M059J (cell line): ENCODE measurements at regions not wholly inside any gene's neighbourhood (a gene's known extent, or its start where the extent isn't known, plus 50 kb on each side); places are given as distances from the start of the nearest gene placed in this dataset.
"Not testable (repeated sequence)": the region's sequence is repeated elsewhere in the genome, so short reads cannot be mapped to it uniquely, and the experiment has no call there.

ENCODE experiments used
- DNase-seq: peaks from one replicate; pipeline ENCODE4 v3.0.0-alpha.2; 2012; ENCODE audit warnings: low read depth

DNA sequence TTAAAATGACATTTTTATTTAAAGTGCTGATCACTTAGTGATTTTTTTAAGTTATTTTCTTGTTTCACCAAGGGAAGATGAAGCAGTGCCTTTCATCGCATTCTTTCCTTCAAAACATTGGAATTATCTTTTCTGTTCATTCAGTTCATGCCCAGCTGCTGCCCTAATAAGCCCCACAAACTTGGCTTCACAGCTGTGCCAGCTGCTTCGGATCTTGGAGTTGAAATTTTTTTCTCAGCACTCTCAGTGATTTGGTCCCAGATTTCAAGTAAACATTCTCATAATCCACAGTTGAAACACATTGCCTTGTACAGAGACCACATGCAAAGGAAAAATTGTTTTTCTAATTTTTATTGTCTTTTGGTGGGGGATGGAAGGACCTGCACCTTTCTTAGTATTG lies 353.3 kb upstream of the LRP1B start:
- DNase-seq, result no peak

DNA sequence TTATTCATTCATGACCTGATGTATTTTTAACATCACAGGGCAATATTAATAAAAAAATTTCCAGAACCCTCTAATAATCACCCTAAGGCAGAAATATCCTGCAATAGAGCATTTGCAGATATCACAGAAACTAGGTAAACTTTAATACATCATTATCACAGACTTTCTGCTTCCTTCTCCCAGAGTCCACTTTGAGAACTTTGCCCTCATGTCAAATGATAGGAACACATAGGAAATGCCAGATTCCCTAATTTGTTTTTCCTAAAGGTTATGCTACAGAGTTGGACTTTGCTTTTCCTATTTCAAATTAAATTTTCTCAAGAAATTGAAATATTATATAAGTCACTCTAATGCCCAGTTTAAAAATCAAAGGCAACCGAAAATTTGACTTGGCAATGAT lies 352.8 kb upstream of the LRP1B start:
- DNase-seq, result no peak

- DNase-seq, result no peak
Measured at GRCh38 chr2:142478206-142478605, 347.4 kb upstream of the LRP1B start.

- DNase-seq, result no peak
Measured at GRCh38 chr2:142472382-142472781, 341.6 kb upstream of the LRP1B start.

DNA sequence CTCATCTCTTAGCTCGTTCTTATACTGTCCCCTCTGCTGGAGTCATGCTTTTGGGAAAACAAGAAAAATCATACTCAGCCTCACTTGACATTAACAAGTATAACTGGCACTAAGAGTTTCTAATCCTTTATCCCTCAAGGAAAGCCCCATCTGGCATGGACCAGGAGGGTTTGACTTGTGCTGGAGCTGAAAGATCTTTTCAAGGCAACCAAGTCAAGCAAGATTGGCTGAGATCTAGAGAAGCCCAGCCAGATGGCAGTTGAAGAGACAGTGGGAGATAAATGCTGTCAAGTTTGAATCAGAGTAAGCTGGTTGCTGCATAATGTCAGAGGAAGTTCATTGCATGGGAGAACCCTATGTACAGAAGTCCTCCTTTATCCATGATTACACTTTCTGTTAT lies 336.5 kb upstream of the LRP1B start:
- DNase-seq, result no peak

GRCh38 chr2:142463047-142463446 lies 332.2 kb upstream of the LRP1B start:
- DNase-seq, result no peak

- no peak for DNase-seq
Measured at GRCh38 chr2:142462306-142462705, 331.5 kb upstream of the LRP1B start.

- no peak for DNase-seq
Measured at GRCh38 chr2:142445551-142446072, 314.8 kb upstream of the LRP1B start.

GRCh38 chr2:142445023-142445422 lies 314.2 kb upstream of the LRP1B start:
- no peak for DNase-seq

GRCh38 chr2:142435847-142436246 lies 305.0 kb upstream of the LRP1B start:
- no peak for DNase-seq

DNA sequence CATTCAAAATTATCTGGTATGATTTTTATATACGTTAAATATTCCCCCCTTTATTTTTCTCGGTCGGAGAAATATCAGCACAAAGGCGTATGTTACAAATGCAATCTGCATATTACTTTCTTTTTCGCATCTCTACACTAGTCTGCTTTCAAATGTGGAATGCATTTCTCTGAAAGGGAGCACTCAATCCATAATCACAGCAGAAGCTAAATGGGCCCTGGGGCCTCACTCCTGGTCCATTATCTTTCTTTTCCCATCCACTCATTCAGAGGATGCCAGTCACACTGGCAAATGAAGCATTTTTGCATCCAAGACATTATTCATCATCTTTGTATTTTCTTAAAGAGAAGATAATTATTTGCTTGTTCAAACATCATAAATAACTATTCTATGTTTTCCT lies 295.2 kb upstream of the LRP1B start:
- DNase-seq, result no peak

DNA sequence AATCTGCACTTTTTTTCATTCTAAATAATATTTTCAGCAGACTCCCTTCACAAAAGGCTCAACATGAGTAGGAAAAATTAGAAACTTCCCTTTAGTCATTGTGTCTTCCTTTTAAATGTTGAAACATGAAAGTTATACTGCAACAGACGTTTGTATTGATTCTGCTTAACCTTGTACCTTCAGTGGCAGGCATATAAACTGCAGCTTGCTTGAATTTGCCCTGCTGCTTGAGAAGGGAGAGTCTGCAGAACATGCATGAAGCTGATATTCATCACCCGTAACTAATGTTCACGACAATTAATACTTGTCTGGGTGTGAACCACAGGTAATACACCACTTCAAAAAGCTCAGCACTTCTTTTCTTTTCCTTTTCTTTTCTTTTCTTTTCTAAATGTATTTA lies 294.7 kb upstream of the LRP1B start:
- no peak for DNase-seq

DNA sequence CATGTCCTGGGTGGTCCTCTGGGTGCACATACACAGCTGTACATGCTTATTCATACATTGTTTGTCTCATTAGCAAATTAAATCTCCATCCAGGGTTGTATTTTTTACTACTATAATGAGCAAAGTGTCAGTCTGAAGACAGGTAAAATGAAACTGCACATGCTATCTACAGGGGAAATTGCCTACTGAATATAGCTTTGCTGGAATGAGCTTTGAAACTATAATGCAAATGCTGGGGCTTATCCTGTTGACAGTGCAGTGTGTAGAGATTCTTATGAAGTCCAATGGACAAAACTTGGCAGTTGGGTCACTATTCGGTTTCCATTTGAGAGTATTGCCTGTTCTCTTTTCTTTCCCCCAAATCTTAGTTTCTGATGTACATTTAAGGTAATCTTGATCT lies 292.8 kb upstream of the LRP1B start:
- DNase-seq, result no peak

DNA sequence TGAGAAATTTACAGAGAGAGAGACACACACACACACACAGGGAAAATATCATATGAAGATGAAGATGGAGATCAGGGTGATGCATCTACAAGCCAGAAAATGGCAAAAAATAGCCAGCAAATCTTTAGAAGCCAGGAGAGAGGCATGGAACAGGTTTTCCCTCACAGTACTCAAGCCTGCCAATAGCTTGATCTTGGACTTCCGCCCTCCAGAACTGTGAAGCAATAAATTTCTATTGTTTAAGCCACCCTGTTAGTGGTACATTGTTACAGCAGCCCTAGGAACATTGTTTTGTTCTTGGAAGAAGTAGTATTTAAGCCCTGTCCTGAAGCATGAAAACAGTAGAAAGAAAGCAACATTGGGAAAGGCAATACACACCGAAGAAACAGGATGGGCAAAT lies 292.0 kb upstream of the LRP1B start:
- DNase-seq, result no peak

- no peak for DNase-seq
Measured at GRCh38 chr2:142422041-142422440, 291.2 kb upstream of the LRP1B start.

- not testable (repeated sequence) for DNase-seq
Measured at GRCh38 chr2:142418699-142419098, 287.9 kb upstream of the LRP1B start.

- no peak for DNase-seq
Measured at GRCh38 chr2:142416996-142417395, 286.2 kb upstream of the LRP1B start.

GRCh38 chr2:142415461-142415860 lies 284.6 kb upstream of the LRP1B start:
- no peak for DNase-seq

- DNase-seq, result no peak
Measured at GRCh38 chr2:142398212-142398611, 267.4 kb upstream of the LRP1B start.

DNA sequence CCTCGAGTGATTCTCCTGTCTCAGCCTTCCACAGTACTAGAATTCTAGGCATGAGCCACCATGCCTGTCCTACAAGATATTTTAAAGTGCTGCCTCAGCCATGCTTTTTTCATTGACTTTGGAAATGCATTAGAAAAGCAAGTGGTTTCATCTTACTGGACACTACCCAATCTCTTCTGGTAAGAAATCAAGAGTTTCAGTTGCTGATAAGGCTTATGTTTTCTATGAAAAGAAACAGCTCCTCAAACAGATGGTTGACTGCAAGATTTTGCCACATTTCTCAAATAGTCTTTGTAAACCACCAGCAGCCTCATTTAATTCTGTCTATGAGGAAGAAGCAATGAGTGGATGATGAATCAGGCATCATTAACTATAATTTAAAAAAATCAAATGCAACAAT lies 264.5 kb upstream of the LRP1B start:
- DNase-seq, result no peak

- DNase-seq, result no peak
Measured at GRCh38 chr2:142380372-142380771, 249.6 kb upstream of the LRP1B start.

DNA sequence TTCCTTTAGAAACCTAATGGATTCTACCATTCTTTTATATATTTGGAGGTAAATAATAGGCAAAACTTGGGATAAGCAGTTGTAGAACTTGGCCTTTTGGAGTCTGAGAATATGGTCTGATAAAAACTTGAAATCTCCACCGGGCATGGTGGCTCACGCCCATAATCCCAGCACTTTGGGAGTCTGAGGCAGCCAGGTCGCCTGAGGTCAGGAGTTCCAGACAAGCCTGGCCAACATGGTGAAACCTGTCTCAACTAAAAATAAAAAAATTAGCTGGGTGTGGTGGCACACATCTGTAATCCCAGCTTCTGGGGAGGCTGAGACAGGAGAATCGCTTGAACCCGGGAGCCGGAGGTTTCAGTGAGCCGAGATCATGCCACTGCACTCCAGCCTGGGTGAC lies 231.3 kb upstream of the LRP1B start:
- DNase-seq, result not testable (repeated sequence)

- DNase-seq, result no peak
Measured at GRCh38 chr2:142347751-142348150, 216.9 kb upstream of the LRP1B start.

GRCh38 chr2:142339261-142339660 lies 208.4 kb upstream of the LRP1B start:
- no peak for DNase-seq

DNA sequence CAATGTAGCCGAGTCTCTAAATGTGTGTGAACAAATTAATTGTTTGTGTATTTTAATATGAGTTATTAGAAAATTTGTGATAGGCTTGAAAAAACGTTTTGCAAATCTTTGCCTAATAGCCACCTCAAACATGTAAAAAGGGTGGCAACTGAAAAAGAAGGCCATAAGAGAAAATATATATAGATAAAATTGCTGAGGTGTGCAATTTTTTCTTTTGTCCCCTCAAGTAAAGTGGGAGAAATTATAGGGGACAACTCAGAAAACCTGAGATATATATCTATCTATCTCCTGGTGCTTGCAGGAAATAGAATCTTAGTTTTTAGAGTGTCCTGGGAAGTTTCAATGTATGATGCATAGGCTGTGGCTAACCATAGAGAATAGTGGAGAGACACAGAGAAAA lies 201.4 kb upstream of the LRP1B start:
- no peak for DNase-seq
